DMS114 treated with DMSO at 0.1 percent for 48 hours (cell line): ENCODE measurements at regions not wholly inside any gene's neighbourhood (a gene's known extent, or its start where the extent isn't known, plus 50 kb on each side); places are given as distances from the start of the nearest gene placed in this dataset.
"Not testable (repeated sequence)": the region's sequence is repeated elsewhere in the genome, so short reads cannot be mapped to it uniquely, and the experiment has no call there.

ENCODE experiments used
- DNase-seq: peaks from one replicate; lab custom pipeline; 2025; ENCODE audit not compliant: unreplicated experiment; lab: John Stamatoyannopoulos, UW

- no peak for DNase-seq
Measured at GRCh38 chr7:109577265-109577664, 1007.6 kb downstream of the DNAJB9 start.

GRCh38 chr7:109579901-109580300, 1010.2 kb downstream of the DNAJB9 start:
- DNase-seq, result no peak

- no peak for DNase-seq
Measured at GRCh38 chr7:109582211-109582610, 1012.5 kb downstream of the DNAJB9 start.

GRCh38 chr7:109596948-109597347, 1027.3 kb downstream of the DNAJB9 start:
- DNase-seq, result not testable (repeated sequence)

- no peak for DNase-seq
Measured at GRCh38 chr7:109611656-109612055, 1042.0 kb downstream of the DNAJB9 start.

- DNase-seq, result no peak
Measured at GRCh38 chr7:109616551-109617069, 1046.9 kb downstream of the DNAJB9 start.

- no peak for DNase-seq
Measured at GRCh38 chr7:109622320-109622719, 1052.6 kb downstream of the DNAJB9 start.

- not testable (repeated sequence) for DNase-seq
Measured at GRCh38 chr7:109632890-109633289, 1063.2 kb downstream of the DNAJB9 start.

- no peak for DNase-seq
Measured at GRCh38 chr7:109635374-109635773, 1065.7 kb downstream of the DNAJB9 start.

- no peak for DNase-seq
Measured at GRCh38 chr7:109637428-109637990, 1067.8 kb downstream of the DNAJB9 start.

- no peak for DNase-seq
Measured at GRCh38 chr7:109638321-109638720, 1068.6 kb downstream of the DNAJB9 start.

GRCh38 chr7:109639561-109639960, 1069.9 kb downstream of the DNAJB9 start:
- DNase-seq, result no peak

- no peak for DNase-seq
Measured at GRCh38 chr7:109641445-109641844, 1071.8 kb downstream of the DNAJB9 start.

GRCh38 chr7:109646124-109646523, 1076.5 kb downstream of the DNAJB9 start:
- DNase-seq, result no peak

GRCh38 chr7:109646594-109646993, 1076.9 kb downstream of the DNAJB9 start:
- not testable (repeated sequence) for DNase-seq

GRCh38 chr7:109647263-109647662, 1077.6 kb downstream of the DNAJB9 start:
- not testable (repeated sequence) for DNase-seq

- DNase-seq, result no peak
Measured at GRCh38 chr7:109659261-109659660, 1089.6 kb downstream of the DNAJB9 start.

- no peak for DNase-seq
Measured at GRCh38 chr7:109660401-109660800, 1090.7 kb downstream of the DNAJB9 start.

- no peak for DNase-seq
Measured at GRCh38 chr7:109663806-109664205, 1094.1 kb downstream of the DNAJB9 start.

GRCh38 chr7:109687269-109687668, 1117.6 kb downstream of the DNAJB9 start:
- DNase-seq, result not testable (repeated sequence)

- not testable (repeated sequence) for DNase-seq
Measured at GRCh38 chr7:109692613-109693012, 1122.9 kb downstream of the DNAJB9 start.

GRCh38 chr7:109694149-109695071, 1124.7 kb downstream of the DNAJB9 start:
- no peak for DNase-seq
